Activated CD4-positive, alpha-beta memory T cell treated with anti-CD3 and anti-CD28 coated beads for 36 hours (primary cell): ENCODE measurements at regions not wholly inside any gene's neighbourhood (a gene's known extent, or its start where the extent isn't known, plus 50 kb on each side); places are given as distances from the start of the nearest gene placed in this dataset.

Source experiments
- CTCF ChIA-PET: fragments of 350-600 bp; sonication (Branson Sonifier 250); formaldehyde crosslinking; loops from one replicate; lab custom pipeline; 2021; ENCODE audit warnings: antibody characterized with exemption, inconsistent platforms; lab: Charles Lee
- POLR2A ChIA-PET: fragments of 350-600 bp; sonication (Branson Sonifier 250); formaldehyde crosslinking; loops from one replicate; lab custom pipeline; 2021; ENCODE audit warnings: antibody characterized with exemption; lab: Charles Lee
- DNase-seq: peaks from one replicate; pipeline ENCODE4 v3.0.0-alpha.2; 2020
- H3K27ac Mint-ChIP-seq: one replicate; pipeline ENCODE4 v1.8.0; 2021; ENCODE audit warnings: mixed read lengths
- H3K27me3 Mint-ChIP-seq: one replicate; pipeline ENCODE4 v1.8.0; 2021; ENCODE audit warnings: mixed read lengths
- H3K36me3 Mint-ChIP-seq: one replicate; pipeline ENCODE4 v1.8.0; 2021; ENCODE audit warnings: mixed read lengths
- H3K4me1 Mint-ChIP-seq: one replicate; pipeline ENCODE4 v1.8.0; 2021; ENCODE audit warnings: low read depth, mixed read lengths
- H3K4me3 Mint-ChIP-seq: one replicate; pipeline ENCODE4 v1.8.0; 2021; ENCODE audit warnings: mild to moderate bottlenecking, mixed read lengths
- H3K9me3 Mint-ChIP-seq: one replicate; pipeline ENCODE4 v1.8.0; 2021; ENCODE audit warnings: mixed read lengths
- intact Hi-C: fragments of 100-400 bp; cut with micrococcal nuclease; formaldehyde crosslinking; loops from one replicate; pipeline ENCODE4 v1.15.1; 2023

DNA sequence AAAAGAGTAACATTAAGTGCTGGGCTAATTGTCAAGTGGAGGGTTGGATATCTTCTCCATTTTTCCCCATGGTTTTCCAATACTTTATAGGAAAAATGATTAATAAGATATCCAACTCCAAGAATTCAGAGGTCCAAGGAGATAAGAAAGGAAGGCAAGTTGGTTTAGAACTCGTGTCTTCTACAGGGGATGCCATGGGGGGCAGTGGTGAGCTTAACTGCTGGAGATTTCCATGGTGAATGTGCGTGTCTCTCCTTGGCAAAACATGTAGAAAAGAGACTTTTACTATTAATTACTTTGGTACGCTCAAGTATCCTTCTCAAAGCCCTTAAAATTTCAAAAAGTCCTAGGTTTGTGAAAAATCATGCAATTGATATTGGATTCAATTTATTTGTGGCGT is 982.9 kb upstream of the RBFOX1 start:
- Mint-ChIP-seq H3K27ac (no peak overlapping the region), H3K27me3 (no peaks in the 10 kb centered on the region), H3K4me3 (no peak overlapping the region), H3K9me3 (peaks cover 19% of the 10 kb centered on the region), H3K36me3 (peaks cover 2% of the 10 kb centered on the region), H3K4me1 (no peaks in the 10 kb centered on the region)
- no peak for DNase-seq
- POLR2A ChIA-PET = no interaction called here
- intact Hi-C loops = no loop called here
- CTCF ChIA-PET = no interaction called here

DNA sequence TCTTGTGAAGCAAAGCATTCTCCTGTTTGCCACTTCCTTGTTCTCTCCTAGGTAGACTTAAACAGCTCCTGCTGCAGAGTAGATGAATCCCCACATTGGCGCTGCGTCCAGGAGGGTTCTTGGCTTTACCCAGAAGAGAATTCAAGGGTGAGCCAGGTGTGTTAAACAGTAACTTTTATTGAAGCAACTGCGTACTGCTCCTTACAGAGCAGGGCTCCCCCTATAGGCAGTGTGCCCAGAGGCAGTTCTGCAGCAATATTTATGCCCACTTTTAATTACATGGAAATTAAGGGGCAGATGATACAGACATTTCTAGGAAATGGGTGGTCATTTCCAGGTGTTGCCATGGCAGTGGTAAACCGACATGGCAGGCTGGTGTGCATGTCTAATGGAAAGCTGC is 987.6 kb upstream of the RBFOX1 start:
- ChIA-PET POLR2A (no interaction called here), CTCF (no interaction called here)
- Mint-ChIP-seq H3K4me1 (no peaks in the 10 kb centered on the region), H3K36me3 (no peaks in the 10 kb centered on the region), H3K4me3 (no peak overlapping the region), H3K27me3 (no peaks in the 10 kb centered on the region), H3K27ac (no peak overlapping the region), H3K9me3 (peaks cover 8% of the 10 kb centered on the region)
- no peak for DNase-seq
- intact Hi-C loops = no loop called here

DNA sequence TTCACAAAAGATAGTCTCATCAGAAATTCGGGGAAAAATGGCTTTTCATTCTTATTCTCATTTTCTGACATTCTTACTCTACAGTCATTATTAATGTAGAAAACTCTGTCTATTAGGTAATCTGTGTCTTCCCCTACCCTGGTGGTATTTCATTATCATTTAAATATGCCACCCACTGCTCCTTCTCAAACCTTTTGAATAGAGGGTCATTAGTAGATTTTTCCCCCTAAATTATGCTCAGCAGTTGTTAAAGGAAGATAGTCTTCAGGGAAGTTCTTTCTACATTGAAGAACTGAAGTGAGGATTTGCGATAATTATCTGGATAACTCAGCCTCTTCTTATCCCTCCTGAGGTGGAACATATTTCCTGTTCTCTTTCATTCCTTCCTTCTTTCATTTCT is 989.5 kb upstream of the RBFOX1 start:
- no peak for DNase-seq
- ChIA-PET POLR2A (no interaction called here), CTCF (no interaction called here)
- Mint-ChIP-seq H3K4me3 (no peak overlapping the region), H3K4me1 (no peaks in the 10 kb centered on the region), H3K36me3 (no peaks in the 10 kb centered on the region), H3K27ac (no peak overlapping the region), H3K9me3 (peaks cover 16% of the 10 kb centered on the region), H3K27me3 (no peaks in the 10 kb centered on the region)
- intact Hi-C loops = no loop called here

DNA sequence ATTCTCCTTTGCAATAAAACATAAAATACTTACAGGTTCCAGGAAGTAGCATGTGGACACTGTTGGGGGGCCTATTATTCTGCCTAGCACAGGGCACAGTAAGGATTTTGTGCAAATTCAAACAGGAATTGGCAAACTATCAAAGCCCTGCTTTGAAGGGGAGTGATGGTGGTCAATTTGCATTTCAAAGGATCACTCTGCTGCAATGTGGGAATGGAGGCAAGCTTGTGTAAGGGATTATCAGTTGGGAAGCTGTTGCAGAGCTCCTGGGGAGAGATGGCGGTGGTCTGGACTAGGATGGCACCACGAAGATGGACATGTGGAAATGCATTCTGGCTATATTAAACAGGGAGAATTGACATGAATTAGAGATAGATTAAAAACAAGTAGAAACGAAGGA is 990.7 kb upstream of the RBFOX1 start:
- DNase-seq = no peak
- Mint-ChIP-seq H3K36me3 (no peaks in the 10 kb centered on the region), H3K27ac (no peak overlapping the region), H3K27me3 (no peaks in the 10 kb centered on the region), H3K9me3 (peaks cover 20% of the 10 kb centered on the region), H3K4me1 (no peaks in the 10 kb centered on the region), H3K4me3 (no peak overlapping the region)
- POLR2A ChIA-PET = no interaction called here
- intact Hi-C loops = no loop called here
- CTCF ChIA-PET = no interaction called here

DNA sequence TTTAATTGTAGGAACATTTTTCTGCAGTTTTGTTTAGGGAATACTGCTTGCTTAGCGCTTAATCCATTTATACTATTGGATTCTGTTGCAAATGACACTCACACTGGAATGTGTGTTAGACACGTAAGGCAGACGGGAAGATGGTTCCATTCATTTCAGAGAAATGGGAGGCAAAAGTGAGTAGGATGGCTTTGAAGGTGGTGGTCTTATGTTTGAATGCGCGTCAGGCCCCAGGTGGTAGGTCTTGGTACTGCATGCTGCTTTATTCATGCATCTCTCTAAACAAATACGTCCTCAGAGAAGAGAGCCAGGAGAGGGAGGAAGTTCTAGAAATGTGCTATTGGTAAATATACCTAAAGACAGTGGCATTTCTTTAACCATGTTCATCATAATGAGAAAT is 997.6 kb upstream of the RBFOX1 start:
- H3K36me3 Mint-ChIP-seq = no peaks in the 10 kb centered on the region
- DNase-seq = no peak
- ChIA-PET POLR2A (no interaction called here), CTCF (no interaction called here)
- H3K4me3 Mint-ChIP-seq = no peak overlapping the region
- peaks cover 25% of the 10 kb centered on the region for H3K9me3 Mint-ChIP-seq
- no peak overlapping the region for H3K27ac Mint-ChIP-seq
- H3K27me3 Mint-ChIP-seq = no peaks in the 10 kb centered on the region
- H3K4me1 Mint-ChIP-seq = no peaks in the 10 kb centered on the region
- intact Hi-C loops = no loop called here

DNA sequence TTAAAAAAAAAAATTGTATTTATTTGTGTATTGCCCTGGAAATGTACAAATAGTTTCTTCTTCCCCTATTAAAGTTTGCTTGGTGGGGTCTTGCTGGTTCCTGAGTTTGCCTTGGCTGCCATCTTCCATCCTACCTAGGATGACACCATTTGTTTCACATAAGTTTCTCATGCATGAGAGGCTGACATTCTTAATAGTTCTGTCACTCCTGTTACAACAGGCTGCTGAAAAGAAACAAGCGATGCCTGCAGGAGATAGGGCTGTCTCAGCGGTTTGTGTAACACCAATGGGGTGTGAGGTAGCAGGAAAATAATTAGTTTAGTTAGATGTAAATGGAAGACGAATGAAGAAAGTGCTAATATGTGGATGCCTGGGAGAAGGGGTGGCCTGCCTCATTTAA is 1000.9 kb upstream of the RBFOX1 start:
- Mint-ChIP-seq H3K4me1 (no peaks in the 10 kb centered on the region), H3K27me3 (no peaks in the 10 kb centered on the region), H3K36me3 (no peaks in the 10 kb centered on the region), H3K27ac (no peak overlapping the region), H3K9me3 (peaks cover 14% of the 10 kb centered on the region), H3K4me3 (no peak overlapping the region)
- ChIA-PET POLR2A (no interaction called here), CTCF (no interaction called here)
- intact Hi-C loops = no loop called here
- no peak for DNase-seq

DNA sequence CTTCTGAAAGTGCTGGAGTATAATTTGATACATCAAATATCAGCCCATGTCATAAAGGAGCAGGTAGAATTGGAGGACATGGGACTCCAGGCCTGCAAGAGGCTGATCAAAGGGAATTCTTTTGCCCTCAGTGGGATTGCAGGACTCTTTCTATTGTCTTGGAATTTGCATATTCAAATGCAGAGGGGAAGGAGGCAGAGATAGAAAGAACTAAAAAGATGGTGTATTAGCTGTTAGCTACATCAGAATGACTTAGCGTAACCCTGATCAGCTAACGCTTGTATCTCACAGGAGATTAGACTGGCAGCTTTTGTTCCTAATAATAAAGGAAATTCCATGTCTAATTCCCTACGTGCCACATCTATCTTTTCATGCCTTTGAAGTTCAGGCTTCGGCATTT is 1014.7 kb upstream of the RBFOX1 start:
- no peaks in the 10 kb centered on the region for H3K27me3 Mint-ChIP-seq
- intact Hi-C loops = no loop called here
- no peaks in the 10 kb centered on the region for H3K4me1 Mint-ChIP-seq
- H3K4me3 Mint-ChIP-seq = no peak overlapping the region
- ChIA-PET POLR2A (no interaction called here), CTCF (no interaction called here)
- no peak for DNase-seq
- no peaks in the 10 kb centered on the region for H3K36me3 Mint-ChIP-seq
- no peak overlapping the region for H3K27ac Mint-ChIP-seq
- peaks cover 27% of the 10 kb centered on the region for H3K9me3 Mint-ChIP-seq

DNA sequence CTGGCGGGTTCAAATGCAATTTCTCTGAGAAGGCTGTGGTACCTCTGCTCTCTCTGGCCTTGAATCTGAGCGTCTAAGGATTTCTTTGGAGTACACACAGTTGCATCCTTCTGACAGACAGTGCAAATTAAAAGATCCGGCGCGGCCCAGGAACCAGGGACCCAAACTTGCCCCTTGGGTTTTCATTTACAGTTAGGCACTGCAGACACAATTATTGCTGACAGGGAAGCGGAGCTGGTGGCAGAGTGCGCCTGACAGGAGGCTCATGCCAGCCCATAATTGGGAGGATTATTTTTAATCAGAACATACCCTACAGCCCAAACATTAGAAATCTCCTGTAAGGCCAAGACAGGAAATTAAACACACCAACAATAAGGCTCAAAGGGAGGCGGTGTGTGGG is 1023.4 kb upstream of the RBFOX1 start:
- Mint-ChIP-seq H3K27ac (no peak overlapping the region), H3K36me3 (no peaks in the 10 kb centered on the region), H3K9me3 (peaks cover 6% of the 10 kb centered on the region), H3K4me1 (no peaks in the 10 kb centered on the region), H3K27me3 (no peaks in the 10 kb centered on the region), H3K4me3 (no peak overlapping the region)
- intact Hi-C loops = no loop called here
- DNase-seq = no peak
- CTCF ChIA-PET = no interaction called here
- POLR2A ChIA-PET = no interaction called here

DNA sequence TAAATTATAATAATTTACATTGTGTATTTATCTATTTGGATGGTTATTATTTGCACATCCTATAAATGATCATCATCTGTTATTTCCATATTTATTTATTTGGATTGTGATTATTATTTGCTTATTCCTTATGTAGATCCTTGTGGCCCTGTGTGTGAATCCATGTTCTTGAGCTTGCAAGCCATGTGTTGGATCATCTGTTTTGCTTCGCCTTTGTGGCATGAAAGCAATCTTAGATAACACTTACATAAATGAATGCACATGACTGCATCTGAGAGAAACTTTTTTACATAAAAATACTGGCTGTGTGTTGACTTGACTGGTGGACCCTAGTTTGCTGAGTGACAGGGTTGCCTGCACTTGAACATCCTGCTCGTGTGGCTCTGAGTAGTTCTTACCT is 1024.5 kb upstream of the RBFOX1 start:
- no peaks in the 10 kb centered on the region for H3K4me1 Mint-ChIP-seq

DNA sequence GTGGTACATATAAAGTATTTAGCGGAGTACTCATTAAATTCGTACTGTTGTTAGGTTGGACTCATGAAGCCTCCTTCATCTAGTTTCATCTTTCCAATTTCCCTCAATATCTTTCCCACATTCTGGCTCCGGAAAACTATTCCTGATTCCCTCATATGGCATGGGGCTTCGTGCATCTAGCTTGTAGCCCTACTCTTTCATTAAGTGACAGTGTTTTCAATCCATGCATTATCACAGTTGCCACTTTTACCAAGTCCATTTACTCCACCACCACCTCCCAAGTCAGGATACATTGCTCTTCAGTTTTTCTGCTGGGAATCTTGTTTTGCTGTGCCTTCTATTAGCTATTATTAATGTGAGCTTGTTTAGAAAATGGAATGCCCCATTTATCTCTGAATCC is 1032.1 kb upstream of the RBFOX1 start:
- Mint-ChIP-seq H3K27ac (no peak overlapping the region), H3K9me3 (peaks cover 21% of the 10 kb centered on the region), H3K27me3 (no peaks in the 10 kb centered on the region), H3K4me1 (no peaks in the 10 kb centered on the region), H3K4me3 (no peak overlapping the region), H3K36me3 (no peaks in the 10 kb centered on the region)
- ChIA-PET CTCF (no interaction called here), POLR2A (no interaction called here)
- intact Hi-C loops = no loop called here
- no peak for DNase-seq

More for the DNA sequence above, 1024.5 kb upstream of the RBFOX1 start:
- ChIA-PET POLR2A (no interaction called here), CTCF (no interaction called here)
- no peaks in the 10 kb centered on the region for H3K36me3 Mint-ChIP-seq
- no peak overlapping the region for H3K4me3 Mint-ChIP-seq
- no peak overlapping the region for H3K27ac Mint-ChIP-seq
- peaks cover 5% of the 10 kb centered on the region for H3K9me3 Mint-ChIP-seq
- no peaks in the 10 kb centered on the region for H3K27me3 Mint-ChIP-seq
- DNase-seq = no peak
- intact Hi-C loops = no loop called here

DNA sequence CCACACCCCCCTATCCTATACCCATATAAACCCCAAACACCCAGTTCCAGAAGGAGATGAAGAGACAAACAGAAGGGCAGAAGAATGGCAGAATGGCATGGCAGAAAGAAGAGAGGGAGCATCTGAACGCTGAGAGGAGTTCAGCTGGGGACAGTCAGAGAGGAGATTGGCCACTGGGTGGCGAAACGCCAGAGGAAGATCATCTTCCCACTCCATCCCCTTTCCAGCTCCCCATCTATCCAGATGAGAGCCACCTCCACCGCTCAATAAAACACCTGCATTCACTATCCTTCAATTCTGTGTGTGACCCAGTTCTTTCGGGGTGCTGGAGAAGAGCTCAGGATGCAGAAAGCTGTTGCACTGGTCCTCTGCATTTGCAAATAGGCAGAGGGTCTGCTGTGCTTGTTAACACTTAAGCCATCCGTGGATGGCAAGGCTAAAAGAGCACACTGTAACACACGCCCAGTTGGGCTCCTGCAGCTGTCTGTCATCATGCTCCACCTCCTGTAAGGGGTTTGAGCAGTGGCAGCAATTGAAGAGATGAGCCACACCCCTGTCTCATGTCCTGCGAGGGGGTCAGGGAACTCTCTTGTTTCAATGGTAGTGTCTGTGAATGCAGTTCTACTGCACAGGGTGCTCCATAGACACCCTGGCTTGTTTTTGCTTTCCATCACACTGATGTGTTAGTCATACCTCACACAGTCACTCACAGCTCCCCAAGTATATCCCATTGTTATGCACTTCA is 1034.8 kb upstream of the RBFOX1 start:
- no peak overlapping the region for H3K4me3 Mint-ChIP-seq
- CTCF ChIA-PET = no interaction called here
- peaks cover 29% of the 10 kb centered on the region for H3K9me3 Mint-ChIP-seq

DNA sequence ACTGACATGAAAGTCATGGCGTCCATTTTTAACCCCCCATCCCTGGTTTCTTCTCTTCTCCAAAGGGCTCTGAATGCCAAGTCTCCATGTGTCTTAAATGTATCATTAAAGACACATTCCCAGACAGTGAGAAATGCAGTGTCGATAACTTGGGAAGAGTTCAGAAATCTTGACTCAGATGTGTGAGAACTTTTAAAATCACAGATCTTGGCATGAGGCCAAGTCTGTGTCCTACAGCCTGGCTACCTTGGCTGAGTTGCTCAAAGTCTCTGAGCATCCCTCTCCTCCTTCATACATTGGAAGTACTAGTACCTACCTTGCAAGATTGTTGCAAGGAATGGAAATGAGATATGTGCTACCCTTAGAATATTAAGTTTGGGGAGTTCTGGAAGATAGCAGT is 1046.5 kb upstream of the RBFOX1 start:
- H3K4me3 Mint-ChIP-seq = no peak overlapping the region
- intact Hi-C loops = no loop called here
- H3K4me1 Mint-ChIP-seq = no peaks in the 10 kb centered on the region
- no peaks in the 10 kb centered on the region for H3K36me3 Mint-ChIP-seq
- DNase-seq = no peak
- H3K27me3 Mint-ChIP-seq = no peaks in the 10 kb centered on the region
- CTCF ChIA-PET = no interaction called here
- H3K9me3 Mint-ChIP-seq = peaks cover 21% of the 10 kb centered on the region
- no peak overlapping the region for H3K27ac Mint-ChIP-seq
- POLR2A ChIA-PET = no interaction called here

More for the DNA sequence above, 1034.8 kb upstream of the RBFOX1 start:
- H3K27me3 Mint-ChIP-seq = no peaks in the 10 kb centered on the region
- no peak for DNase-seq
- POLR2A ChIA-PET = no interaction called here
- H3K27ac Mint-ChIP-seq = no peak overlapping the region
- H3K4me1 Mint-ChIP-seq = no peaks in the 10 kb centered on the region
- intact Hi-C loops = no loop called here
- no peaks in the 10 kb centered on the region for H3K36me3 Mint-ChIP-seq

DNA sequence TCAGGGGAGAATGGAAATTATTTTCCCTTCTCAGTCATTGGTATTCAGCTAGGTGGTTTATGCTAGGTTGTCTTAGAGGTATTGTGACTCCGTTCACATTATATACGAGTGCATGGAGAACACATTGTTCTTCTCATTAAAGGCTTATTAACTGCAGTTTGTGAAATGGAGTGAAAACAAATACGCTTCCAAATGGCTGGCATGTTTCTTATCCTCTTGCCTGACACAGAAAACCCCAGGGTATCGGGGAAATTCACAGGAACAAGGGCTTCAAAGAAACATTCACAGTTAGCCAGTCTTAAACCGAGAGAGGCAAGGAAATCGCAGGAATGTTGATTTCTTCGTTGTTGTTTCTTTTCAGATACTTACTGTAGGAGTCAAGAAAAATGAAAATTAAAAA is 1047.9 kb upstream of the RBFOX1 start:
- DNase-seq = no peak
- H3K36me3 Mint-ChIP-seq = no peaks in the 10 kb centered on the region
- CTCF ChIA-PET = no interaction called here

More for the DNA sequence above, 1047.9 kb upstream of the RBFOX1 start:
- no peak overlapping the region for H3K4me3 Mint-ChIP-seq
- H3K27ac Mint-ChIP-seq = no peak overlapping the region
- POLR2A ChIA-PET = no interaction called here
- H3K4me1 Mint-ChIP-seq = no peaks in the 10 kb centered on the region
- intact Hi-C loops = no loop called here
- peaks cover 20% of the 10 kb centered on the region for H3K9me3 Mint-ChIP-seq
- H3K27me3 Mint-ChIP-seq = no peaks in the 10 kb centered on the region
